GM21360 (cell line): ENCODE measurements at regions not wholly inside any gene's neighbourhood (a gene's known extent, or its start where the extent isn't known, plus 50 kb on each side); places are given as distances from the start of the nearest gene placed in this dataset.

Source experiments
- ATAC-seq: cut with Tn5 transposase; IDR thresholded peaks from one replicate; pipeline ENCODE4 v1.9.1; 2021; ENCODE audit warnings: mild to moderate bottlenecking, moderate library complexity; ENCODE audit not compliant: unreplicated experiment

DNA sequence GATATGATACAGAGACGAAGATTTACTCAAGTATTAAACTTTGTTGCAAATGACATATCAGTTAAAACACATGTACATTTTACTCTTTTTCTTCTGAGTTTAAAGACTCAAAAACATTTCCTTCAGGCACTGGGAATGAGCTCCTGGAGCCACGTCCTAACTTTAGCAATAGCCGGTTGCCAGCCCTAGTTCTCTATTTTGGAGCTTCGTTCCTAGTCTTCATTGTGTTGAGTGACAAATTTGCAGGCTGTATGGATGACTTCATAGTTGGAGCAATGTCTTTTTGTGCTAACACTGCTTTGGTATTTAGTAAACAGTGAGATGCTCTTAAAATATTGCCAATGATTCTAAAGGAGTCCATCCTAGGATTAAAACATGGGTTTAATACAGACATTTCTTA lies 190.9 kb downstream of the FAT4 start:
- ATAC-seq, result no peak

DNA sequence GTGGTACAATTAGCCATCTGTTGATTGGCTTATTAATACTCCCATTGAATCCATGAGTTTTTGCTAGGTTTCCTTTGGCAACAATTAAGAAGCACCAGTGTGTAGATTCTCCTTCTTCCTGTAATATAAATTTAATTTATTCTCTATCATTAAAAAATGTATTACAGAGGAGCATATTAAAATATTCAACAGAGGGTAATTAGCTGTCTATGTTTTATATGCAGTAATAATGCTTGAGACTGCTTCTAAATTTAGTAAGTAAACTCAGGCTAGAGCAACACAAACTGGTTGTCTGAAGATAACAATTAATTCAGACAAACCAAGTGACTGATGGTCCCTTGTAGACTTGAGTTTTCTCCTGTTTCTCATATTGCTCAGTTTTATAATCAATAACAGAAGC lies 192.4 kb downstream of the FAT4 start:
- no peak for ATAC-seq

DNA sequence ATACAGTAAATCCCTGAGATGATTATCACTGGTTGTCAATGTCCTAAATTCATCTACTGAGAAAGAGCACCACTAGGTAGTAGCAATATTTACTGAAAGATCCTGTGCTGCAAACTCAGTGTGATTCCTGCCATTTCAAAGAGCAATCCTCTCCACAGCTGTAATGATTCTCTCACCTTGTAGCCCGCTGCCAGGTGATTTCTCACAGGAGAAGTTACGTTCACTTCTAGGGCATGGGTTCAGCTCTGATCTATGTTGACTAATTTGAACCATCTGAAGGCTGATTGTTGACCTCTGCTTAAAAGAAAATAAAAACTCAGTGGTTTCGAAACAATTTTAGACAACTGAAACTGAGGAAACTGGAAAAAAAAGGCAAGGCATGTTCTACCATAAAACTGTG lies 197.0 kb downstream of the FAT4 start:
- ATAC-seq, result no peak

DNA sequence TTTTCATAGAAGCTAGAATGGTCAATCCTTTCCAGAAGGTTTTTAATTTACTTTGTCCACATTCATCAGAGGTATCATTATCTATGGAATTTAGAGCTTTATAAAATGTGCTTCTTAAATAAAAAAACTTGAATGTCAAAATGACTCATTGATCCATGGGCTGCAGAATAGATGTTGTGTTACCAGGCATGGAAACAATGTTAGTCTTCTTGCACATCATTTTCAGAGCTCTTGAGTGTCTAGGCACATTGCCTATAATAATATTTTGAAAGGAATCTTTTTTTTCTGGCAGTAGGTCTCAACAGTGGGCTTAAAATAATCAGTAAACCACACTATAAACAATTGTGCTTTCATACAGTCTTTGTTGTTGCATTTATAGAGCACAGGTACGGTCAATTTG lies 200.3 kb downstream of the FAT4 start:
- ATAC-seq, result no peak

DNA sequence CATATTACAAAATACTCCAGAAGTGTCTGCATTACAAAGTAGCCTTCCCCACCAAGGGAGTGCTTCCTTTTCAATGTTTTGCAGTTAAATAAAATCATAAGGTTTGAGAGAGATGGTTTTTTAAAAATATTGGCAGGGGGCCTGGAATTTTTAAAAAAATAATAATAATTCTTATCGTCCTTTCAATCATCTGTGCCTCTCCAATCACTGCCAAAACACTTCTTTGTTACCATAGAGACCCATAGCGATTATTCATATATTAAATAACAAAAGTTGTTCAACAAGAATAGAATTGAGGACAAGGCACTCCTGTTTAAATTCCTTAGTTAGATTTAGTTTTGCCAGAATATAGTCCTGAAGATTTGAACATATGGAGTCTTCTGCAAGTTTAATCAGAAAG lies 203.1 kb downstream of the FAT4 start:
- no peak for ATAC-seq

DNA sequence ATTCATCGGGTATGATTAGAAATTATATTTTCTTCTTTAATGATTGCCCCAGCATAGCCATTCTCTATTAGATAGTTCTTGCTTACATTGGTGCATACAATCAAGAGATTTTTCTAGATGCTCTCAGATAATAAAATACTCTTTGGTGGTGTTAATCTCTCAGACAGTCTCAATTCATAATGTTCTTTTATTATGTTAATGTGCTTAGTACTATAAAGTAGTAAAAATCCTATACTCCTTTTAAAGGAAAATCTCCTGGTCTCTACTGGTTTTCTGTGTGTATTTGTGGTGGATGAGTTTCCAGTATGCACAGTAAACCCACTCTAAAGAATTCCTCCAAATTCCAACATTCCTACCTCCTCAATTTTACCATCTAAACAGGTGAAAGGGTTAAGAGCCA lies 203.5 kb downstream of the FAT4 start:
- ATAC-seq, result no peak

DNA sequence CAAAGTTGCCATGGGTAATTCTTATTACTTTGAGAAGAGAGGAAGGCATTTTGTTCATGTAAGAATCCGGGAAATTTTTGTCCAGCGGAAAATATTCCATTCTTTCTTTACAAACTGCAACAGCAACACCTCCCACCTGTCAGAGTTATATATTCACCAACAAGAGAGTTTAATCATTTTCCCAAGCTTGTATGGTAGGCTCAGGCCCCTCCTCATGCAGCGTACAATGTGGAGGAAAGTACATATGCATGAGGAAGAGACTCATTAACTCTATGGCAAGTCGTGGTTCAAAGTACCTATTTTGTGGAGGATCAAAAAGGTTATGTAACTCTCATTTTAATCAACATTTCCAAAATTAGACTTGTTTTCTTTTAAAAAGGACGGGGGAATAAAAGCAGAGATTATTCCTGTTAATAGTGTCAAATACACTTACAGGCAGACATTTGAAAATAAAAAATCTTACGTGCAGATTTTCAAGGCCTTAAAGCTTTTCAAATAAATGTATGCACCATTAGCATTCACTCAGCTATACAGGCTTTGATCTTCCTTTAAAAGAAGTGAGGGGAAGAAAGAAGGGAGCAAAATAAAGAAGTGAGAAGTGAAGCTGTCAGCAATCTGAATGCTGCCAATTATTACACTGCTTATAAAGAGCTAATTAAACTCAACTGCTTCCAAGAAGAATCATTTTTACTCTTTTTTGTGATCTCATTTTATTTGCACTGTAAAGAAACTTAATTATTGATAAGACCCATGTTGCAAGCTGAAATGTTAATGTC lies 204.8 kb downstream of the FAT4 start:
- no peak for ATAC-seq

DNA sequence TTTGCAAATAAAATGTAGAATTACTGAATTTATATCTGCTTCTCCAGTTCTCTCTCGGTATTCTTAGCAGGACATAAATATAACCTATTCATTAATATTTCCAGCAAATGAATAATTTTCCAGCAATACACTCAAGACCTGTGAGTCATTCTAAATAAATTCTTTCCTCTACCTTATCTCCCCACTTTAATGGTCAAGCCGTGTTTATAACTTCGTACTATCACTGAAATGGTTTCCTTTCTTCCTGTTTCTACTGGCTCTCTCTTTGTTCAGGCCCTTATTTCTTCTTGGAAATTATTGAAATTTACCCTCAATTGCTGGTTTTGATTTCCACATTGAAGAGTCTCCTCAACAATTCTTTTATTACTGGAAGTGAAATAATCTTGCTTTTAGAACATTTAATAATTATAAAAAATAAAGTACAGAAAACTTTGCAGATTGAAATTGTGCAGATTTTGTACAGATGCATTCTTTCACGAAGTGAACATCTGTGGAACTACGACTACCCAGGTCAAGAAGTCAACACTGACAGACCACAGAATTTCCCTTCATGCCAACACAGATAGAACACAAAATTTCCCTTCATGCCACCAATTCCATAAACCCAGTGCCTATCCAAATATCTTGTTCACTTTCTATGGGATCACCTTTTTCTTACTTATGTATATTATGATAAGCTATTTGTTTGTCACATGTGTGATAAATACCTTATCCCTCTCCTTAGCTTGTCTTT lies 205.7 kb downstream of the FAT4 start:
- ATAC-seq, result no peak

DNA sequence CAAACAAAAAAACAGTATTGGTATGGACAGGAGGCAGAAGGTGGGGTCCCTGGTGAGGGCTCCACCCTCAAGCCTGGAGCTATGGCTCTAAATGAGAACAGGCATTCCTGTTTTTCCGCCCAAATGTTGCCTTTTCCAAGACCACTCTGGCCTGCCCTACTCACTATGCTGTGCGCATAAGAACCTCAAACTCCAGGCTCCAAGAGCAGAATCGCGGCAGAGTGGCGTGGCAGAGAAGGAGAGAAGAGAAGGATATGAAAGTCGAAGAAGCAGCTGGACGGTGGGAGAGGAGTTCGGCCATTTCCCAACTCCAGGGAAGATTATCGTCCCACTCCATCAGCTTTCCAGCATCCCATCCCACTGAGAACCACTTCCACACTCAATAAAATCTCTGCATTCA lies 207.8 kb downstream of the FAT4 start:
- ATAC-seq, result no peak

DNA sequence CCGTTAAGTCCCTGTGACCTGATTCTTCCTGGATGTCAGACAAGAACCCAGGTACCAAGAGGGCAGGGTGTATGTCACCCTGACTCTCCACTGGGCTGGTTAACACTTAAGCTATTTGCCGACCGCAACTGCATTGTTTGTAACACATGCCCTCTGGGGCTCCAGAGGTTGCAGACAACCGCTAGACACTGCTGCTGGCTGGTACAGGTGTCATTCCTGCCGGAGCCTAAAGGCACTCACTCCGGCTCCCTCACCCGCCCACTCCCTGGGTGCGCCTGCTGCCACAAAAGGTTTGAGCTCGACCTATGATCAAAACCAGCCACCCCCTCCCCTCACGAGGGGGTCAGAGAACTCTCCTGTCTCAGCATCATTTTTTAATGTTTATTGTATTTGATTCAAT lies 208.2 kb downstream of the FAT4 start:
- ATAC-seq, result no peak

DNA sequence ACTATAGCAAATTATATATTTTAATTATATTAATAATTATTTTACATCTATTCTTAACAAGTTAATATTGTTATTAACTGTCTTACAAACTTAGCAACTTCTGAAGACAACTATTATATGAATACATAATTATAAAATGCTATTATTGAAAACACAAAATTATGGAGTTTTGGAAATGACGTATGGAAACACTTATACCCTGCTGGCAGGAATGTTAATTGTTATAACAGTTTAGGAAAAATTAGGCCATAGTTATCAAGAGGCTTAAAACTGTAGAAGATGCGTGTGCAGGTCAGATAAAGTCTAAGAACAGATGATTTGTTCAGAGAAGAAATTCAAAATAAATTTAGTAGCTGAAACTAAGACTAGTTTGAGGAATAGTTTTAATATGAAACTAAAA lies 211.7 kb downstream of the FAT4 start:
- ATAC-seq, result no peak

DNA sequence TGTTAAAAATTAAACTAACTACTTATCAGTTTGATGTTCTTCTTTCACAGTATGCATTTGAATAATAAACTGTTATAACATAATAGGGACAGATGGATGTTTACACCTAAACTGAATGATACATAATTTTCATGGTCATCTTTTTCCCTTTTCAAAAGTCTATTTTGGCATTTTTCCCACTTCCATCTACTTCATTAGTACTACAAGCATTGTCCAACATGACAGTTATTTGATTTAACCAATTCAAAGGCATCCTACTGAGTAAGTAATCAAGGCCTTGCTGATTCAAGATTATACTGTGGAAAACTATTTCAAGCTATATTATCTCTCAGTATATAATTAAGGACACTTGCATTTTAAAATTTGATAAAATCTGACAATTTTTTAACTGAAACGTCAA lies 212.9 kb downstream of the FAT4 start:
- no peak for ATAC-seq

DNA sequence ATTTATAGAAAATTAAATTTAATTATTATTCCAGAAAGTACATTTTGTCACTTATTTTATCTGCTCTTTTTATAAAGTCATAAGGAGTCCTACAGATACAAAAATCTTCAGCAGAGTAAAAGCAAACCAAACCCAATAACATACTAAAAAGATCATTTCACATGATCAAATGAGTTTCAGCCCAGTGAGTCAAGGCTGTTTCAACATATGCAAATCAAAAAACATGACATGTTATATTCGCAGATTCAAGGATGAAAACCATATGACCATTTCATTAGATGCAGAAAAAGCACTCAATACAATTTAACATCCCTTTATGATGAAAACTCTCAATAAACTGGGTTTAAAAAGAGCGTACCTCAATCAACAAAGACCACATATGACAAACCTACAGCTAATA lies 214.3 kb downstream of the FAT4 start:
- ATAC-seq, result no peak

DNA sequence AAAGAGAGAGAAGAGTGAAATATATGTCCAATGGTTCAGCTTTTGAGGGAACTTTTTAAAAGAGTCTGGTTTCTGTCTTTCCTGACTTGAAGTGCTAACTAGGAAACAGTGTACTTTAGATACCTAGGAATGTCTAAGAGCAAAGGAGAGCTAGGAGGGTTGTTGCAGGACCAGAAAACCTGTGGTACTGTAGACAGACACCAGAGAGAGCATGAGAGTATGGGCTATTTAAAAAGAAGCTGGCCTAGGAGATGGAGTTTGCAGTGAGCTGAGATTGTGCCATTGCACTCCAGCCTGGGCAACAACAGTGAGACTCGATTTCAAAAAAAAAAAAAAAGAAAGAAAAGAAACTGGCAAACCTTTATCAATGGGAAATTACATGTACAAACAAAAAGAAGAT lies 223.9 kb downstream of the FAT4 start:
- no peak for ATAC-seq

DNA sequence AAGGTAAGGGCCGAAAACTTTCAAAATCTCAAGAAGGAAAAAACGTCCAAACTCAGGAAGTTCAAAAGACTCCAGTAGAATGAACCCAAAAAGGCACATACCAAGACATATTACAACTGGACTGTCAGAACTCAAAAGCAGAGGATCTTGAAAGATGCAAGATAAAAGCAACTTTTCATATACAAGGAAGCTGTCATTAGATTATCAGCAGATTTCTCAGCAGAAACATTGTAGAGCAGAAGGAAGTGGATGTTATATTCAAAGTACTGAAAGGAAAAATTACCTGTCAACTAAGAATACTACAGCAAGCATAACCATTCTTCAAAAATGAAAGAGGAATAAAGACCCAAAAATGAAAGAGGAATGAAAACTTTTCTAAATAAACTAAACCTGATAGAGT lies 224.9 kb downstream of the FAT4 start:
- no peak for ATAC-seq

DNA sequence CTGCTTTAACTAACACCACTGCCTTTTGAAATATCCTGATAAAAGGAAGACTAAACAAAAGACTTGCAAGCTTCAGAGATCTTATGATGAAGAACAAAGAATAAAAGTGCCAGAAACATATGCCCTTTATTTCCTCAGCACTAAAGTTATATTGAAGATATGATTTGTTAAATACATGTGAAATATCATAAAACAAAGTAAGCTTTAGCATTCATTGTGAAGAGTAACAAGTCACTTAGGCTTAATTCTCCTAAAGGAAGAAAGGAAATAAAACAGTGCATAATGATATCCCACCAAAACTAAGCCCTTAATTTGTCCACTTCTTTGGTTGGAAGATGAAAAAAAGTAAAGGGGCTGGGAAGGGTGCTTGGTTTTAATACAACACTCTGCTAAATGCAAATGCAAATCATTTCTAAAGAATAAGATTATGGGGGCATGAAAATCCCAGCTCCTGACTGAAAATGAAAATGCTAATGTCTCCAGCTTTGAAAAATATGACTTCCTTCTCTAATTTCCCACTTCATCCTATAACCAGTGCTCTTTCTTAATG lies 227.2 kb downstream of the FAT4 start:
- ATAC-seq, result no peak

DNA sequence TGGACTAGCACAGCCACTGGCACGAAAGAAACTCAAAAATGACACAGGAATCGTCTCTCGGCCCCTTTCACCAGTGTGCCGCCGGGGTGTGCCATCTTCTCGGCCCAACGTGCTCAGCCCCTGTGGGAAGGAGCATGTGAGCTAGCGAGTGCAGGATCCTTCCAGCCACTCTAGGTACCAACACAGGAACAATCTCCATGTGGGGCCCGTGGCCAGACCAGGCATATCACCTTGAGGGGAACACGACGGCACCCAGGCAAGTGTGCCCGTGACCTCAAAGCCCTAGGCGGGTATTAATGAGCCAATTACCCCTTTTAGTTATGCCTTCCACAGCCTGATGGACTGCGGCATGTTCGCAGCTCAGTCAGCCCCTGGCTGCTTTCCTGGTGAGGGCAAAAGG lies 231.5 kb downstream of the FAT4 start:
- ATAC-seq, result no peak

DNA sequence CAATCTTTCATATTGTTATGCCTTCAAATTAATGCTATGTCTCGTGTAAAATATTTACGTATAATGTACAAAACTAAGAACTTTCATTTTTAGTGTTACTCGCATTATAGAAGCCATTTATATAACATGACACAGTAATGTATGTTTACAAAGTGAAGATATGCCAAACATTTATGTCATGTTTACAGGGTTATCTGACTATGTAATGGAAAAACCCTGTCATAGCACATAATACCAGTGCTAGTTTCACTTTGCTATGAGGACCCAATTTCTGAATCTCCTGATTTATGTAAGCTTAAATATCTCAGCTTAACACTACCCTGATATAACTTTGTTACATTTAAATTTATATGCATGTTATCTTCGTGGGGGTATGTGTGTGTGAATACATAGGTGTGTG lies 233.1 kb downstream of the FAT4 start:
- ATAC-seq, result no peak

DNA sequence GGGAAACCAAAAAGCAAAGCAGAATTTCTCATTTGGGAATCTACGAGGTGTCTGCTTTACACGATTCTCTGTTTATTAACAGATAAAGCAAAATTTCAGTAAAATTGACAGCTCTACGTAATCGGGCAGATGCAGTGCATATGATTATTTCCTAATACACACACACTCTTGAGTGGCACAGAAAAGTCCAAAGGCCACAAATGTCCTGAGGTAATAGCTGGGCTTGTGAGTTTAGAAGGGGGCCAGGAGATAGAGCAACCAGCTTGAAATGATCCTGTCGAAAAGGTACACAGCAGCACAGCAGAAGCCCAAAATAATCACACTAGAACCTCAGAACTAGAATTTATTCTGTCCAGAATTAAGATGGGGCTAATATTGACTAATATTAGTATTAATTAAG lies 236.0 kb downstream of the FAT4 start:
- no peak for ATAC-seq

DNA sequence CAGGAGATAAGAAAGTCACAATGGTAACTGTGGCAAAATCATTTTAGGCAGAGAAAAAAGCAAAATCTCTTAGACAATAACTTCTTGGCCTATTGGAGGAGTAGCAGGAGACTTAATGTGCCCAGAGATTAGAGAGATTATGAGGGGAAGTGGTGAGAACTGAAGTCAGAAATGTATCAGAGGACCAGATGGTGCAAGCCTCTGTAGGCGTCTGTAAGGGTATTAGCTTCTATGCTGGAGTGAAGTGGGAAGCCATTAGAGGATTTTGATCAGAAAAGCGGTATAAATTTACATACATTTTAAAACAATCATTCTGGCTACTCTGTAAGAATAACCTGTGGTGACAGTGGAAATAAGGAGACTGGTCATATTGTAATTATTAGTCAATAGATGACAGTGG lies 236.7 kb downstream of the FAT4 start:
- no peak for ATAC-seq

DNA sequence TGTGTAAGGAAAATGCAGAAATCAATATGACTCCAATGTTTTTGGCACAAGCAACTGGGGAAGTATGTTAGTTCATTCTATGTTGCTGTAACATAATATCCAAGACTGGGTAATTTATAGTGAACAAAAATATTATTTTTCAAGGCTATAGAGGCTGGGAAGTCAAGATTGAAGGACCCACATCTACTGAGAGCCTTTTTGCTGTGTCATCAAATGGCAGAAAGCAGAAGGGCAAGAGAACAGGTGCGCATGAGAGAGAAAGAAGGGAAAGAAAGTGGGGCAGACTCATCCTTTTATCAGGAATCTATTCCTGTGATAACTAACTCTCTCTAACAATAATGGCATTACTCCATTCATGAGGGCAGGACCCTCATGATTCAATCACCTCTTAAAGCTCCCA lies 237.2 kb downstream of the FAT4 start:
- no peak for ATAC-seq

DNA sequence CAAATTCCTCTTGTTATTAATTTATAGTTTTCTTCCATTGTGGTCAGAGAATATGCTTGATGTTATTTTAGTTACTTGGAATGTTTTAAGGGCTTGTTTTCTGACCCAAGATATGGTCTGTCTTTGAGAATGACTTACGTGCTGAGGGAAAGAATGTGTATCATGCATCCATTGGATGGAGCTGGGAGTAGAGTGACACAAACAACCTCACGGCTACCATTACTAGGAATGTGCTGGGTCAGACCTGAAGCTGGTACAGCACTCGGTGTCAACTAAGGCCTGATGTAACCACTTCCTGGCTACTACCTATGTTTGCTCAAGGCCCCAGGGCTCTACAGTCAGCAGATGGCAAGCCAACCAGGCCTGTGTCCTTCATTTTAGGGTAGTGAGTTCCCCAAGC lies 257.8 kb downstream of the FAT4 start:
- ATAC-seq, result no peak
